Neural cell (in vitro differentiated cells): ENCODE measurements at regions not wholly inside any gene's neighbourhood (a gene's known extent, or its start where the extent isn't known, plus 50 kb on each side); places are given as distances from the start of the nearest gene placed in this dataset.

Source experiments
- H2AFZ ChIP-seq: fragments of 200-600, 300-800 bp; sonication (generic), shearing (Covaris generic); 2 replicates; pipeline ENCODE4 v1.6.0; 2014; ENCODE audit warnings: low read depth, mild to moderate bottlenecking, antibody characterized with exemption, low read length, moderate library complexity
- H3F3A ChIP-seq: fragments of 200-600 bp; shearing (Covaris generic); 2 replicates; pipeline ENCODE4 v1.6.1; 2016; ENCODE audit warnings: mild to moderate bottlenecking, moderate library complexity, mixed read lengths, antibody characterized with exemption, low read length; ENCODE audit not compliant: insufficient read depth, poor library complexity, severe bottlenecking
- H3K27ac ChIP-seq: fragments of 200-600, 300-800 bp; sonication (generic), shearing (Covaris generic); 2 replicates; pipeline ENCODE4 v1.5.1; 2014; ENCODE audit warnings: mild to moderate bottlenecking, low read length, moderate library complexity
- H3K27me3 ChIP-seq: fragments of 300-800, 200-600 bp; sonication (generic), shearing (Covaris generic); 2 replicates; pipeline ENCODE4 v1.6.0; 2014; ENCODE audit warnings: mild to moderate bottlenecking, low read depth, low read length, moderate library complexity; ENCODE audit not compliant: insufficient read depth
- H3K36me3 ChIP-seq: fragments of 300-800, 200-600 bp; sonication (generic), shearing (Covaris generic); 2 replicates; pipeline ENCODE4 v1.5.1; 2014; ENCODE audit warnings: mild to moderate bottlenecking, antibody characterized with exemption, low read length, moderate library complexity; ENCODE audit not compliant: insufficient read depth
- H3K4me2 ChIP-seq: fragments of 300-800, 200-600 bp; sonication (generic), shearing (Covaris generic); 2 replicates; pipeline ENCODE4 v1.6.0; 2014; ENCODE audit warnings: mild to moderate bottlenecking, low read length
- H3K4me3 ChIP-seq: fragments of 300-800, 200-600 bp; sonication (generic), shearing (Covaris generic); 2 replicates; pipeline ENCODE4 v1.5.1; 2014; ENCODE audit warnings: mild to moderate bottlenecking, low read length, moderate library complexity
- H3K79me2 ChIP-seq: fragments of 200-600 bp; shearing (Covaris generic); replicated peaks from 2 replicates; pipeline ENCODE4 v1.6.0; 2014; ENCODE audit warnings: mild to moderate bottlenecking, low read length, moderate library complexity; ENCODE audit not compliant: insufficient read depth
- H3K9ac ChIP-seq: fragments of 300-800, 200-600 bp; sonication (generic), shearing (Covaris generic); 2 replicates; pipeline ENCODE4 v1.6.1; 2016; ENCODE audit warnings: mild to moderate bottlenecking, low read length, mixed read lengths
- H3K9me2 ChIP-seq: fragments of 200-600 bp; shearing (Covaris generic); 2 replicates; pipeline ENCODE4 v1.6.1; 2016; ENCODE audit warnings: mild to moderate bottlenecking, low read length, mixed read lengths; ENCODE audit not compliant: insufficient read depth
- H3K9me3 ChIP-seq: fragments of 200-600, 300-800 bp; sonication (generic), shearing (Covaris generic); 2 replicates; pipeline ENCODE4 v1.6.1; 2016; ENCODE audit warnings: mild to moderate bottlenecking, mixed run types, low read length, moderate library complexity, mixed read lengths
- H4K20me1 ChIP-seq: fragments of 200-600 bp; shearing (Covaris generic); 2 replicates; pipeline ENCODE4 v1.6.1; 2016; ENCODE audit warnings: mild to moderate bottlenecking, mixed run types; ENCODE audit not compliant: insufficient read depth
- CTCF ChIP-seq: fragments of 450-650 bp; IDR thresholded peaks from 2 replicates; pipeline ENCODE4 v1.5.1; 2014; ENCODE audit warnings: antibody characterized with exemption, mild to moderate bottlenecking, moderate library complexity; ENCODE audit not compliant: poor library complexity, severe bottlenecking
- EP300 ChIP-seq: fragments of 450-650 bp; conservative IDR thresholded peaks from 2 replicates; pipeline ENCODE4 v1.6.1; 2014; ENCODE audit warnings: antibody characterized with exemption, mild to moderate bottlenecking, moderate library complexity; ENCODE audit not compliant: poor library complexity, severe bottlenecking
- EZH2 ChIP-seq: fragments of 200-600, 300-800 bp; shearing (Covaris generic), sonication (generic); IDR thresholded peaks from 2 replicates; pipeline ENCODE4 v1.6.1; 2014; ENCODE audit warnings: antibody characterized with exemption, low read length, borderline replicate concordance, mild to moderate bottlenecking; ENCODE audit not compliant: insufficient read depth, poor library complexity, severe bottlenecking
- MXI1 ChIP-seq: fragments of 450-650 bp; conservative IDR thresholded peaks from 2 replicates; pipeline ENCODE4 v1.6.1; 2014; ENCODE audit warnings: antibody characterized with exemption, mild to moderate bottlenecking; ENCODE audit not compliant: poor library complexity, severe bottlenecking
- POLR2AphosphoS5 ChIP-seq: IDR thresholded peaks from 2 replicates; pipeline ENCODE4 v1.6.1; 2012
- RAD21 ChIP-seq: fragments of 450-650 bp; conservative IDR thresholded peaks from 2 replicates; pipeline ENCODE4 v1.6.1; 2014; ENCODE audit warnings: antibody characterized with exemption, mild to moderate bottlenecking, moderate library complexity
- REST ChIP-seq: IDR thresholded peaks from 2 replicates; pipeline ENCODE4 v1.6.1; 2012; ENCODE audit warnings: borderline replicate concordance
- SMC3 ChIP-seq: fragments of 450-650 bp; conservative IDR thresholded peaks from 2 replicates; pipeline ENCODE4 v1.6.1; 2014; ENCODE audit warnings: antibody characterized with exemption, mild to moderate bottlenecking, moderate library complexity; ENCODE audit not compliant: poor library complexity
- TAF1 ChIP-seq: IDR thresholded peaks from 2 replicates; pipeline ENCODE4 v1.6.1; 2012; ENCODE audit warnings: low read depth

- H3K9ac ChIP-seq = no peak overlapping the region
- H3K36me3 ChIP-seq = no peaks in the 10 kb centered on the region
- H3K4me2 ChIP-seq = no peak overlapping the region
- H3K79me2 ChIP-seq = no peaks in the 10 kb centered on the region
- TF ChIP-seq TAF1 (no peak), RAD21 (no peak), SMC3 (no peak), EZH2 (no peak), EP300 (no peak), CTCF (no peak), REST (no peak), POLR2AphosphoS5 (no peak), MXI1 (no peak)
- no peaks in the 10 kb centered on the region for H3F3A ChIP-seq
- no peak overlapping the region for H3K4me3 ChIP-seq
- H3K9me3 ChIP-seq = no peaks in the 10 kb centered on the region
- H2AFZ ChIP-seq = no peak overlapping the region
- H3K9me2 ChIP-seq = no peaks in the 10 kb centered on the region
- H3K27me3 ChIP-seq = no peaks in the 10 kb centered on the region
- H3K27ac ChIP-seq = no peak overlapping the region
- no peaks in the 10 kb centered on the region for H4K20me1 ChIP-seq
These were observed 62.3 kb downstream of the IER5 start for GRCh38 chr1:181150842-181151241.

GRCh38 chr1:181151378-181152326, 63.2 kb downstream of the IER5 start:
- Histone ChIP-seq H3K27ac (no peak overlapping the region), H2AFZ (no peak overlapping the region), H4K20me1 (no peaks in the 10 kb centered on the region), H3K4me3 (no peak overlapping the region), H3K9me2 (no peaks in the 10 kb centered on the region), H3K9ac (no peak overlapping the region), H3K36me3 (no peaks in the 10 kb centered on the region), H3F3A (no peaks in the 10 kb centered on the region), H3K9me3 (no peaks in the 10 kb centered on the region), H3K27me3 (no peaks in the 10 kb centered on the region), H3K4me2 (no peak overlapping the region), H3K79me2 (no peaks in the 10 kb centered on the region)
- TF ChIP-seq CTCF = no peak
- TF ChIP-seq REST = no peak
- TF ChIP-seq RAD21 = no peak
- TF ChIP-seq POLR2AphosphoS5 = no peak
- no peak for TF ChIP-seq TAF1
- no peak for TF ChIP-seq MXI1
- TF ChIP-seq EZH2 = no peak
- TF ChIP-seq SMC3 = no peak
- TF ChIP-seq EP300 = no peak
